ENCODE measurements at regions not wholly inside any gene's neighbourhood (a gene's known extent, or its start where the extent isn't known, plus 50 kb on each side); places are given as distances from the start of the nearest gene placed in this dataset.

- Histone ChIP-seq H4K20me1 (replicated peaks; ENCODE audit: control insufficient read depth, extremely low read depth, insufficient read depth, low read length) (no peaks in the 10 kb centered on the region), H3K79me2 (ENCODE audit: control insufficient read depth, insufficient read depth, low read length) (no peaks in the 10 kb centered on the region), H3K27me3 (ENCODE audit: control insufficient read depth in 2 of 2, insufficient read depth in 2 of 2, low read length in 2 of 2) (no peaks in the 10 kb centered on the region), H2AFZ (ENCODE audit: low read depth, low read length) (no peak overlapping the region), H3K27ac (ENCODE audit: insufficient read depth, low read depth, low read length) (no peak overlapping the region), H3K9ac (replicated peaks; ENCODE audit: extremely low read depth, insufficient read depth, low read length) (no peak overlapping the region), H3K4me1 (ENCODE audit: control insufficient read depth, extremely low read depth, insufficient read depth, low read length) (no peaks in the 10 kb centered on the region), H3K4me3 (replicated peaks in 1 of 3; ENCODE audit: insufficient read depth in 1 of 3, low read depth in 1 of 3, low read length in 3 of 3) (no peak overlapping the region), H3K4me2 (ENCODE audit: insufficient read depth, low read length) (no peak overlapping the region), H3K9me3 (replicated peaks; ENCODE audit: control insufficient read depth, insufficient read depth, low read length) (peaks cover 7% of the 10 kb centered on the region), H3K36me3 (ENCODE audit: control insufficient read depth in 2 of 2, extremely low read depth in 1 of 2, insufficient read depth in 2 of 2, low read length in 2 of 2) (no peaks in the 10 kb centered on the region), H3K9me1 (replicated peaks; ENCODE audit: control insufficient read depth, extremely low read depth, insufficient read depth, low read length) (no peaks in the 10 kb centered on the region)
- no peak for TF ChIP-seq GATA2 (IDR thresholded peaks at IDR 0.05; ENCODE audit: insufficient read depth, insufficient read length, low read depth, low read length)
- no peak for TF ChIP-seq CTCF (IDR thresholded peaks at IDR 0.05; ENCODE audit: extremely low read depth in 1 of 2, insufficient read depth in 1 of 2, low read depth in 1 of 2, low read length in 2 of 2)
- TF ChIP-seq JUN (IDR thresholded peaks at IDR 0.05; ENCODE audit: borderline replicate concordance, insufficient read depth, insufficient read length, low read depth): no peak
- FAIRE-seq (no peak), DNase-seq (ENCODE audit: low read depth, low spot score) (no peak)
- no TSS peak for BruUV-seq (replicated peaks)
- POLR2A ChIA-PET: no interaction called here
- dilution Hi-C loops (cut with MboI; ENCODE audit: extremely low pct_ligation_motif_present, low sequenced_read_pairs) (no loop called here), intact Hi-C loops (cut with micrococcal nuclease) (no loop called here)
- CTCF ChIA-PET: no interaction called here
These were observed 90.5 kb upstream of the ZP4 start for GRCh38 chr1:237981223-237981622.

- Histone ChIP-seq H3K27ac (ENCODE audit: insufficient read depth, low read depth, low read length) (no peak overlapping the region), H3K79me2 (ENCODE audit: control insufficient read depth, insufficient read depth, low read length) (no peaks in the 10 kb centered on the region), H2AFZ (ENCODE audit: low read depth, low read length) (no peak overlapping the region), H3K27me3 (ENCODE audit: control insufficient read depth in 2 of 2, insufficient read depth in 2 of 2, low read length in 2 of 2) (no peaks in the 10 kb centered on the region), H3K9ac (replicated peaks; ENCODE audit: extremely low read depth, insufficient read depth, low read length) (no peak overlapping the region), H3K9me3 (replicated peaks; ENCODE audit: control insufficient read depth, insufficient read depth, low read length) (peaks cover 2% of the 10 kb centered on the region), H3K9me1 (replicated peaks; ENCODE audit: control insufficient read depth, extremely low read depth, insufficient read depth, low read length) (no peaks in the 10 kb centered on the region), H3K4me2 (ENCODE audit: insufficient read depth, low read length) (no peak overlapping the region), H3K4me3 (replicated peaks in 1 of 3; ENCODE audit: insufficient read depth in 1 of 3, low read depth in 1 of 3, low read length in 3 of 3) (no peak overlapping the region), H3K36me3 (ENCODE audit: control insufficient read depth in 2 of 2, extremely low read depth in 1 of 2, insufficient read depth in 2 of 2, low read length in 2 of 2) (no peaks in the 10 kb centered on the region), H3K4me1 (ENCODE audit: control insufficient read depth, extremely low read depth, insufficient read depth, low read length) (no peaks in the 10 kb centered on the region), H4K20me1 (replicated peaks; ENCODE audit: control insufficient read depth, extremely low read depth, insufficient read depth, low read length) (no peaks in the 10 kb centered on the region)
- no peak for TF ChIP-seq JUN (IDR thresholded peaks at IDR 0.05; ENCODE audit: borderline replicate concordance, insufficient read depth, insufficient read length, low read depth)
- no peak for TF ChIP-seq EZH2 (IDR thresholded peaks at IDR 0.05; ENCODE audit: borderline replicate concordance, low read depth, low read length, severe bottlenecking)
- TF ChIP-seq FOS (IDR thresholded peaks at IDR 0.05; ENCODE audit: borderline replicate concordance, insufficient read depth, low read length): no peak
- no peak for TF ChIP-seq POLR2AphosphoS5 (IDR thresholded peaks at IDR 0.05; ENCODE audit: insufficient read depth, low read depth, low read length)
- TF ChIP-seq GATA2 (IDR thresholded peaks at IDR 0.05; ENCODE audit: insufficient read depth, insufficient read length, low read depth, low read length): no peak
- no peak for TF ChIP-seq MAX (IDR thresholded peaks at IDR 0.05; ENCODE audit: insufficient read depth, insufficient read length)
- no peak for TF ChIP-seq POLR2A (IDR thresholded peaks at IDR 0.05; ENCODE audit: low read depth, low read length)
- no peak for TF ChIP-seq CTCF (IDR thresholded peaks at IDR 0.05; ENCODE audit: extremely low read depth in 1 of 2, insufficient read depth in 1 of 2, low read depth in 1 of 2, low read length in 2 of 2)
- CTCF ChIA-PET: no interaction called here
- FAIRE-seq (no peak), DNase-seq (ENCODE audit: low read depth, low spot score) (no peak)
- intact Hi-C loops (cut with micrococcal nuclease) (no loop called here), dilution Hi-C loops (cut with MboI; ENCODE audit: extremely low pct_ligation_motif_present, low sequenced_read_pairs) (no loop called here)
- POLR2A ChIA-PET: no interaction called here
- no TSS peak for BruUV-seq (replicated peaks)
These were observed 85.6 kb upstream of the ZP4 start for GRCh38 chr1:237976331-237976730.

Data from endothelial cell of umbilical vein (primary cell).